Stimulated activated CD4-positive, alpha-beta T cell treated with anti-CD3 and anti-CD28 coated beads, Interleukin-4, amount 100 ng/mL, for 48 hours (primary cell): ENCODE measurements at regions not wholly inside any gene's neighbourhood (a gene's known extent, or its start where the extent isn't known, plus 50 kb on each side); places are given as distances from the start of the nearest gene placed in this dataset.

Experiments used
- DNase-seq, 2 donors: peaks; one replicate each; pipeline ENCODE4 v3.0.0-alpha.2; 2020; ENCODE audit warnings: low read depth in 2 of 2

DNA sequence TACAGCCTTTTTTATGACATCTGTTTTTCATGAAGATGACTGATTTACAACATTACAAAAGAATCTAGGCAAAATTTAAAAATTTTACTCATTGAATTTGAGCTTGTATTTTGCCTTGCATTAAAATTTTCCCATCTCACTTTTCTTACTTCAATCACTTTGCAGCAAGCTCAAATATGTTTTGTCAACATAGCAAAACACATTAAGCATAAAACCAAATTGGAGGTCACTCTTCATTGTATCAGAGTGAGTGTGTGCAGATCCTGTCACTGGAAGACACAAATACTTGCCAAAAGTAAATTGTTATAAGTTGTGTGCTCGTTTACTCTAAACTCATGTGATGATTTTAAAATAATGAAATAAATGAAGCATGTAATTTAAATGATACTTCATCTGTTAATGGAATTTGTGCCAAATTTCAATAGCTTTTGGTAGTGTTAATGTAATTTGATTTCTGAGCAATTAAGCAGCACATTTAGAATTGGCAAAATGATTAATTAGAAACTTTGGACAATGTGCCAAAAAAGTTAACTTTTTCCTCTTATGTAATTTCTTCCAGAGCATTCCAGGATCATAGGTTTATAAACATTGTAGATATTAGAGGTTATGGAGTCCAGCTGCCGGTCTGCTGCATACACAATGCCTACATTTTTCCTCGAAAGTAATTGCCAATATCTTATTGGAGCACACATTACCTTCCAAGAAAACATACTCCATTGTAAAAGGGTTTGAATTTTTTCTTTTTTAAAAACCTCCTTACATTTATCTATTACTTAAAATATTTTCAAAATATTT is 1078.2 kb upstream of the LRRTM3 start:
- DNase-seq, result no peak

DNA sequence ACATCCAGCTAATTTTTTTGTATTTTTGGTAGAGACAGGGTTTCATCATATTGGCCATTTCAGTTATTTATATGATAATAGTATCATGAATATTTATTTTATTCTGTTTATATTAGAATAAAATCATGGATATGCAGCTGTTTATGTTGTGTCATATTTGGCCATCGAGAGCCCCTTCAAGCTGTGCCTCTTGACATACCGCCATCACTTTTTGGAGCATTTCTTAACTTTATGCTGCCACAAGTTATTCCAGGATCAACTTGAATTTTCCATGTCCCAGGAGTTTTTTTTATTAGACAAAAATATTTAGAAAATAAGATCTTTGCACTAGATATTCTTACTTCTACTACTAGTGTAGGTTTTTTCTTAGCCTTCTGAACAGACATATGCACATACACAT is 1067.0 kb upstream of the LRRTM3 start:
- no peak for DNase-seq

DNA sequence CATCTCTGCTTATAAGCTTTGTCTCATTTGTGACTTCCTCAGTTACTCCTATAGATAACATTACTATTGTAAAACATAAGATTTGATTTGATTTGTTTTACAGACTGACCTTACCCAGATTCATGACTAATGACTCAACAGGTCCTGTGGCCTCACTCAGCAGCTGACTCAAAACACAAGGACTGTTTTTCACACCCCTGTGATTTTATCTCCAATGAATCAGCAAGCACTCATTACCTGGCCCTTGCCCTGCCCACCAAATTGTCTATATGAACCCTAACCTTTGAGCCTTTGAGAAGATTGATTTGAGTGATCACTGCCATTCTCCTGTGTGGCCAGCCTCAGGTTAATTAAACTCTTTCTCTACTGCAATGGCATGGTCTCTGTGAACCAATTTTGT is 1064.6 kb upstream of the LRRTM3 start:
- no peak for DNase-seq
